SU-DHL-6 (cell line): ENCODE measurements at regions not wholly inside any gene's neighbourhood (a gene's known extent, or its start where the extent isn't known, plus 50 kb on each side); places are given as distances from the start of the nearest gene placed in this dataset.

Experiments used
- H2AFZ ChIP-seq: fragments of 200-600 bp; sonication (generic); 2 replicates; pipeline ENCODE4 v1.6.1; 2014; ENCODE audit warnings: low read depth, mild to moderate bottlenecking, moderate library complexity, mixed read lengths, antibody characterized with exemption, low read length; ENCODE audit not compliant: severe bottlenecking
- H3F3A ChIP-seq: fragments of 200-600 bp; shearing (Covaris generic); 2 replicates; pipeline ENCODE4 v1.6.0; 2016; ENCODE audit warnings: antibody characterized with exemption, mild to moderate bottlenecking; ENCODE audit not compliant: insufficient read depth
- H3K27ac ChIP-seq: fragments of 200-600 bp; sonication (generic); 2 replicates; pipeline ENCODE4 v1.5.1; 2016; ENCODE audit warnings: low read depth, mild to moderate bottlenecking, low read length, moderate library complexity, mixed read lengths
- H3K27me3 ChIP-seq: fragments of 200-600 bp; sonication (generic), shearing (Covaris generic); 2 replicates; pipeline ENCODE4 v1.6.0; 2014; ENCODE audit warnings: mild to moderate bottlenecking, low read length
- H3K36me3 ChIP-seq: fragments of 200-600 bp; sonication (generic); 2 replicates; pipeline ENCODE4 v1.6.1; 2014; ENCODE audit warnings: mild to moderate bottlenecking, low read length, mixed read lengths
- H3K4me2 ChIP-seq: fragments of 300-600, 200-600 bp; shearing (Covaris generic), sonication (generic); 2 replicates; pipeline ENCODE4 v1.6.0; 2014; ENCODE audit warnings: low read length, low read depth, mild to moderate bottlenecking; ENCODE audit not compliant: poor library complexity, severe bottlenecking
- H3K4me3 ChIP-seq: fragments of 200-600 bp; sonication (generic); 2 replicates; pipeline ENCODE4 v1.5.1; 2014; ENCODE audit warnings: antibody characterized with exemption, low read length, mild to moderate bottlenecking, mixed read lengths; ENCODE audit not compliant: insufficient read depth, poor library complexity, severe bottlenecking
- H3K79me2 ChIP-seq: fragments of 200-600 bp; sonication (generic); 2 replicates; pipeline ENCODE4 v1.6.1; 2014; ENCODE audit warnings: mild to moderate bottlenecking, low read length, moderate library complexity; ENCODE audit not compliant: insufficient read depth
- H3K9ac ChIP-seq: fragments of 200-600 bp; sonication (generic); 2 replicates; pipeline ENCODE4 v1.7.0; 2014; ENCODE audit warnings: mild to moderate bottlenecking, low read length
- H3K9me2 ChIP-seq: fragments of 200-600 bp; sonication (generic); replicated peaks from 2 replicates; pipeline ENCODE4 v1.6.1; 2014; ENCODE audit warnings: low read length; ENCODE audit not compliant: insufficient read depth
- H3K9me3 ChIP-seq: fragments of 200-600 bp; sonication (generic); 2 replicates; pipeline ENCODE4 v1.6.1; 2014; ENCODE audit warnings: low read length, mixed read lengths; ENCODE audit not compliant: insufficient read depth
- H4K20me1 ChIP-seq: fragments of 200-600 bp; sonication (generic); 2 replicates; pipeline ENCODE4 v1.6.1; 2014; ENCODE audit warnings: low read depth, mild to moderate bottlenecking, antibody characterized with exemption, low read length, moderate library complexity, mixed read lengths
- CTCF ChIP-seq: fragments of 200-600 bp; sonication (generic); IDR thresholded peaks from one replicate; pipeline ENCODE4 v1.5.1; 2017; ENCODE audit warnings: antibody characterized with exemption, mild to moderate bottlenecking, low read length, moderate library complexity; ENCODE audit not compliant: insufficient read depth, poor library complexity, severe bottlenecking
- EZH2phosphoT487 ChIP-seq: fragments of 200-600 bp; sonication (generic), shearing (Covaris generic); conservative IDR thresholded peaks from 2 replicates; pipeline ENCODE4 v1.6.1; 2018; ENCODE audit warnings: mild to moderate bottlenecking, antibody characterized with exemption, low read length, moderate library complexity, mixed read lengths

DNA sequence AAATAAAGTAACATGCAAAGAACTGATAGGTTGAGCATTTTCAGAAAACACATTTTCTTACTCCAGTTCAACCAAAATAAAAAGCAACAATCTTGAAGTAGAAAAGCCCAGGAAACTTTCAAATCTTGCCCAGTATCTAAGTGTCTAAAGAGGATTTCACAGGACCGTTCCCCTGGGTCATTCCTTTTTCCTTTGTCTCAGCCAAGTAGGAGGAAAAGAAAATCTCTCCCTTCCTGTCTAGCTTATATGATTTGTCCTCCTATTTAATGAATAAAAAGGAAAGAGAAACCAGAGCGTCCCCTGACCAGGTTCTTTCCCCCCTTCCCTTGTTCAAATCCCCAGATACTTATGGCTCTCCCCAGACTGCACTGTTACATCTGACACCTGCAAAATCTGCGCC lies 248.0 kb downstream of the KCTD12 start:
- H3K36me3 ChIP-seq = no peaks in the 10 kb centered on the region
- no peak overlapping the region for H3K4me2 ChIP-seq
- H3K79me2 ChIP-seq = no peaks in the 10 kb centered on the region
- H2AFZ ChIP-seq = no peak overlapping the region
- H3F3A ChIP-seq = no peaks in the 10 kb centered on the region
- H3K27ac ChIP-seq = no peak overlapping the region
- TF ChIP-seq EZH2phosphoT487 (no peak), CTCF (no peak)
- no peak overlapping the region for H3K9ac ChIP-seq
- H3K27me3 ChIP-seq = no peaks in the 10 kb centered on the region
- H4K20me1 ChIP-seq = no peaks in the 10 kb centered on the region
- H3K4me3 ChIP-seq = no peak overlapping the region
- H3K9me3 ChIP-seq = no peaks in the 10 kb centered on the region
- H3K9me2 ChIP-seq = no peaks in the 10 kb centered on the region

DNA sequence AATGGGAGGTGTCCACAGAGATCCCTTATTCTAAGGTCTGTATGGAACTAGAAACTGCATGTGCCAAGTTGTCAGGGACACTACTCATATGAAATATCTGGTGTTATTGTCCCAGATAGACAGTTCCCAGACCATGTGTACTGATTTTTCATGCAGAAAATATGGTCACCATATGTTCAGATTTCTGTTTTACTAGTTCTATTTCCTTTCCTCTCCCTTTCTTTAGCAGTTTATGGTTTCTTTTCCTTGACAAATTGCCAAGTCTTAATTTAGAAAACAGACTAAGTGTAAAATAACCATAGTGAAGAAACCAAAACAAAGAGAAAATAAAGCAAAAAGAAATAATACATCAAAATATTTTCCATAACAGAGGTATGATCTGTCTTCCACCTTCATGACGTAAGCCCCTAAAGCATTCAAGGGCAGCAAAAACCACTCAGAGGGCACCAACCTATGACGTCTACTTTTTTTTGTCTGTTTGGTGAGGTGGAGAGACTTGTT lies 248.5 kb downstream of the KCTD12 start:
- TF ChIP-seq CTCF (no peak), EZH2phosphoT487 (no peak)
- no peaks in the 10 kb centered on the region for H4K20me1 ChIP-seq
- no peaks in the 10 kb centered on the region for H3K27me3 ChIP-seq
- no peak overlapping the region for H3K4me2 ChIP-seq
- no peaks in the 10 kb centered on the region for H3K36me3 ChIP-seq
- H2AFZ ChIP-seq = no peak overlapping the region
- no peaks in the 10 kb centered on the region for H3K9me2 ChIP-seq
- H3K79me2 ChIP-seq = no peaks in the 10 kb centered on the region
- no peaks in the 10 kb centered on the region for H3F3A ChIP-seq
- H3K4me3 ChIP-seq = no peak overlapping the region
- H3K9me3 ChIP-seq = no peaks in the 10 kb centered on the region
- H3K9ac ChIP-seq = no peak overlapping the region
- H3K27ac ChIP-seq = no peak overlapping the region

- Histone ChIP-seq H3K4me2 (no peak overlapping the region), H4K20me1 (no peaks in the 10 kb centered on the region), H3K36me3 (no peaks in the 10 kb centered on the region), H3K27me3 (no peaks in the 10 kb centered on the region), H3K9ac (no peak overlapping the region), H3K79me2 (no peaks in the 10 kb centered on the region), H3K9me3 (no peaks in the 10 kb centered on the region), H3F3A (no peaks in the 10 kb centered on the region), H3K27ac (no peak overlapping the region), H3K4me3 (no peak overlapping the region), H3K9me2 (no peaks in the 10 kb centered on the region), H2AFZ (no peak overlapping the region)
- TF ChIP-seq EZH2phosphoT487 (no peak), CTCF (no peak)
Observed at GRCh38 chr13:76636829-76637228, 249.4 kb downstream of the KCTD12 start.
